ENCODE measurements at regions not wholly inside any gene's neighbourhood (a gene's known extent, or its start where the extent isn't known, plus 50 kb on each side); places are given as distances from the start of the nearest gene placed in this dataset.

DNA sequence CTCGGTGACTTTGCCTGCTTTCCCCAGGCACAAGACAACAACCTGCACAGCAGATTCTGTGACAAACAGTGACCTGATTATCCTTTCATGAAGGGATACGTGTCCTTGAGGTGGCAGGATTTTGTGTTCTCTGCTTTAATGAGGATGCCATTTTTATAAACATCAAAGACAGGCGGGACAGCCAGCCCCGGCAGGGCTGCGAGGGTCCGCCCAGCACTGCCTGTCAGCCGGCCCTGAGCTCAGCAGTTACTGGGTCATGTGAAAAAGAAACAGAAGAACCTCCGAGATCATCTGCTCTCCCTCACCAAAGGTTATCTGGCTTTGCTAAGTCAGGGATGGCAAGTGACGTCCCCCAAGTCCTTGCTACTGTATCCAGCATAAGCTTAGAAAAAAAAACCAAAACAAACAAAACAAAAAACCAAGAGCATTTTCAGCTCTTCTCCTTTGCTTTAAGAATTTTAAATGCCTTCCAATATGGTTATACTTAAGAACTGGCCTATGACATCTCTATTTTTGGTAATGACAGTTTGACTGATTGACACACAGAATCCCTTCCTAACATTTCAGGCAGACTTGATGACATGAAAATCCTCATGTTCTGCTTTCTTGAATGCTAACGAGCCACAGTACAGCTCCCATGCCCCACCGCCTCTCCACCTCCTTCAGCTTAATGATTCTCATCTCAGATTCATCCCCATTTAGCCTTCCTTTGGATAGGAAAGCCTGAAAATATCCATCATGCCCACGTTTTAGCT is 666.6 kb upstream of the ARGLU1 start:
- DNase-seq (ENCODE audit: extremely low read depth in 1 of 2, low read depth in 1 of 2), result no peak

DNA sequence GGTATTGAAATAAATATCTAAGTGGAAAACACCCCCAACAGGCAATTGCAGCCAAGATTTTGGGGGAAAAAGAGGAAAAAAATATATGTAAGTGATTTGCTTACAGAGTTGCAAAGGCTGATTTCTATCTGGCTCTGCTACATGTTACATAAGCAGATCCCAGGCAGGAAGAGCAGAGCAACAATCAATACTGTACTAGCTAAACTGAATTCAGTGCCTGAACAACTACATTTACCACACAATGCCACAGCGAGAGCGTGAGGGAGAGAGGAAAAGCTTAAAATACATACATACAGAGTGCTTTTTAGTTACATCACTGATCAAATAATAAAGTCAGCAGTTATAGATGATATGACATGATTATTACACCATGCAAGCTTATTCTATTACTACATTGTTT is 665.6 kb upstream of the ARGLU1 start:
- DNase-seq (ENCODE audit: extremely low read depth in 1 of 2, low read depth in 1 of 2), result no peak

DNA sequence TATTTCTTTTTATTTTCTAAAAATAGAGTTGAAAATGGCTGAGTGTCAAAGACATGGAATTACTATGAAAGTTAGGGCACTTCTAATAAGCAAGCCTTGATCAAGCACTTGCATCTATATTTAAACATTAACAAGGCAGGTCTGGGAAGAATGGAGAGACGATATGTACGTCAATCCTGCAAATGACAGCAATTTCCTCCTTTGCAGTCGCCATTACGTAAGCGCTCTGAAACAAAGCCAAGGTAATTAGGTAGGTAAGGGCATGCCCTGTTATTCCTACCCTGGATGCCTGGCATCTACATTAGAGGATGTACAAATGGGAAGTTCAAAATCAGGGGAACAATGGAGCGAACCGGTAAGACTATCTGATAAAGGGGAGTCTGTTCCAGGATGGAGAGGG is 664.0 kb upstream of the ARGLU1 start:
- no peak for DNase-seq (ENCODE audit: extremely low read depth in 1 of 2, low read depth in 1 of 2)

DNA sequence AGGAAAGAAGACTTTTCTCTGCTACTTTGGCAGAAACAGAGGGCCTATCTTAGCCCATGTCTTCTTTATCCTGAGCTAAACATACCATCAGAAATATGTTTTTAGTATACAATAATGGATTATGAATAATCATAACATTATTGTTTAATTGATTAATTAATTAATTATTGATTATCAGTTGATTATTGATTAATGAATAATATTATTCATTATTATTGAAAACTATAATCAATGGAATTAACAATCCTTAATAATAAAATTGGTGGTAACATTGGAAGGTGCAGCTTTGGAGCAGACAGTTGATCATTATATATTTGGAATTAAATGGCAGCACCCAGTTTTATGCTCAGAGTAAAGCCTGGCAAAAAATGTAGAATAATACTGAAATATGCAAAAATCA is 655.9 kb upstream of the ARGLU1 start:
- DNase-seq (ENCODE audit: extremely low read depth in 1 of 2, low read depth in 1 of 2), result no peak

DNA sequence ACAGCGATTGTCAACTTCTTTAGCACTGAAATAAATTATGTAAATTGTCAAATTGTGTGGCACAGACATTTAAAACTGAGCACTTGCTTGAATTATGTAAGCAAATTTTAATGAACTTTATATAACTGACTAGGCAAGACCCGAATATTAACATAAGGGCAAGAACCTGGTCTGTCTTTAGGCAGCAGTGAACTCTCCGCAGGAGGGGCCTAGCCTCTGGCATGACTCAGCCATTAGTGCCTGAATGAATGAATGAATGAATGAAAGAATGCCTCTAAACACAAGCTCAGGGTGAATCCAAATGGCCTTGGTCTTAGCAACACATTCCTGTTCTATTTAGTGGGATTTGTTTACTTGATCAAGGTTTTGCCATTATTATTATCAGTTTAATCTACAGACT is 654.7 kb upstream of the ARGLU1 start:
- DNase-seq (ENCODE audit: extremely low read depth in 1 of 2, low read depth in 1 of 2), result no peak

DNA sequence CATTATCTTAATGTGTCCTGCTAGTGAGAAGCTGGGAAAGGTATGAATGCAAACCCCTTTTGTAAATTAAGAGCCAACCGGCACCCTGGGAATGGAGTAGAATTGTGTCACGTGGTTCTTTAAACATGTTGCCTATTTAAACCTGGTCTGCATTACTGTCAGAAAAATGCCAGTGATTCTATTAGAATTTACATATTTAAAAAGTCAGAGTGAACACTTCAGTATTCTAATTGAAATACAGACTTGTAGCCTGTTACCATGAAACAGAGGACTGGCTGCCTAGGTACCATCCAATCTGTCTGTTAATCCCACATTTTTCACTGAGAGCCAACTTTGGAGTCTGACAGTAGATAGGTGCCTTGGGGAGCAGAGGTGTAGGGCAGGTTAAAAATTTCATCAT is 652.3 kb upstream of the ARGLU1 start:
- no peak for DNase-seq (ENCODE audit: extremely low read depth in 1 of 2, low read depth in 1 of 2)

DNA sequence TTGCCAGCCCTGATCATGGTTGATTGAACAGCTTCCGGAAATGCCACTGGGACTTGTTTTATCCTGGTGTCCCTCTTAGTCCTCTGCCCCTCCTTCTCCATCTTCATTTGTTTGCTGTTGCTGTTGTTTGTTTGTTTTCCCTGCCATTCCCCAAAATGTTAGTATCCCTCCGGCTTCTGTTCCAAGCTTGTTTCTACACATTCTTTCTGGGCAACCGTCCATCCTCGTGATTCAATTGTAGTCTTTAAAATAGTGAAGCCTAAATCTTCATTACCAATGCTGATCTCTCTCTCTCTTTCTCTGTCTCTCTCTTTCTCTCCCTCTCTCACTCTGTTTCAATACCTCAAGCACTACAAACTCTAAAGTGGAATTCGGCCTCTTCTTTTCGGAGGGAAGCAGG is 649.3 kb upstream of the ARGLU1 start:
- DNase-seq (ENCODE audit: extremely low read depth in 1 of 2, low read depth in 1 of 2), result no peak

DNA sequence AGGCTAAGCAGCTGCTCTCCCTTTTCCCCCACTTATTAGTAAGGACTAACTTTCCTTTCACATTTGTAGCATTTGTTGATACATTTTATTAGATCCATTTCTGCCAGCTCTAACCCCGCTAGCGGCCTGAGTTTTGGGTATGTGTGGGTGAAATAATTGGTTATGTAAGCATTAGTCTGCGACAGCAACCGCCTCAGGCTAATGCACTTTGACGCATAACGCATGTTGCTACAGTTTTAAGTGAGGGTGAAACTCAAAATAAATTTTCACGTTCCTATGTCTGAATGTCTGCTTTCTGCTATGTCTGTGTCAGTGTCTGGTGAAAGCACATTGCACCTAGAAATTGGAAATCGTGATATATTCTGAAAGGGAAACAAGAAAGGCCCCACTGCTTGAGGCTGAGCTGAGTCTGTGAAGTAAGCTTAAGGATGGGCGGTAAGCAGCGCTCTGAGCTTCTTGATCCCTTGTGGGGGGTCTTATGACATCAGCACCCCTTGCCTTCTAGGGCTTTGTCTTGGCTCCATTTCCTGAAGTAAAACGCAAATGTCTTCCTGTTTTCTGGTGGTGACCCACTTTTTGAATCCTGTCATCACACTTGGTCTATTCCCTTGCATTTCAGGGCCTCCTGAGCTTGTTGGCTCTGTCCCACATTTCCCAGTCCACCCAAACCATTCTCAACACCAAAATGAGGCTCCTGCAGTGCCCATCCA is 648.3 kb upstream of the ARGLU1 start:
- DNase-seq (ENCODE audit: extremely low read depth in 1 of 2, low read depth in 1 of 2), result no peak

DNA sequence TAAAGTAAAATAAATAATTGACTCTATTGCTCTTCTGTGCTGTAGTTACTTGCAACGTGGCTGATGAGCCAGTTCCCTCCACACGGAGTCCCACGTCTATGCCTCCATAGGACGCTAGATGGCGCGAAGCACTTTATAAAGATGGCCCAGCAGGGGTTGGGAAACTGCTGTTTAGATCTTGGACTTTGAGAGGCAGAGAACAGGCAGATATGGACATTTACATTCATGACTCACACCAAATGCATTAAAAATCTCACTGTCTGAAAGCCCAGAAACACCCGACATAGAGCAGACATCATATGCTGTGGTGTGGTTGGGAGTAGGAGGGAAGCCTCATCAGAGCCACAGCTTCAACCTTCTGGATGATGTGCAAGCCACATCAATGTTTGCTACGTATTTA is 643.1 kb upstream of the ARGLU1 start:
- DNase-seq (ENCODE audit: extremely low read depth in 1 of 2, low read depth in 1 of 2), result peak; percentile 6 to 19

DNA sequence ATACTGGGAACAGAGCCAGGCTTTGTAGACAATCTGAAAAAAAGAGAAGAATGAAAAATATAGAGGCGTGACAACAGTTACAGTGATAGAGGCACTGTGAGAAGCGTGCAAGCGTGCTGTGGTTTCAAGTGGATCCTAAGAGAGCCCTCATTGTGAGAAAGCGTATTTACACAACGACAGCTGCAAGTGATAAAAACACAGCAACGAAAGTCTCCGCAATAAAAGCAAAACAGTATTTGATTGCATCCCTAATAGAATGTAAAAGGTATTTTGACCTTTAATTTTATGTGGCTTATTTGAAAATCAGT is 642.7 kb upstream of the ARGLU1 start:
- no peak for DNase-seq (ENCODE audit: extremely low read depth in 1 of 2, low read depth in 1 of 2)

DNA sequence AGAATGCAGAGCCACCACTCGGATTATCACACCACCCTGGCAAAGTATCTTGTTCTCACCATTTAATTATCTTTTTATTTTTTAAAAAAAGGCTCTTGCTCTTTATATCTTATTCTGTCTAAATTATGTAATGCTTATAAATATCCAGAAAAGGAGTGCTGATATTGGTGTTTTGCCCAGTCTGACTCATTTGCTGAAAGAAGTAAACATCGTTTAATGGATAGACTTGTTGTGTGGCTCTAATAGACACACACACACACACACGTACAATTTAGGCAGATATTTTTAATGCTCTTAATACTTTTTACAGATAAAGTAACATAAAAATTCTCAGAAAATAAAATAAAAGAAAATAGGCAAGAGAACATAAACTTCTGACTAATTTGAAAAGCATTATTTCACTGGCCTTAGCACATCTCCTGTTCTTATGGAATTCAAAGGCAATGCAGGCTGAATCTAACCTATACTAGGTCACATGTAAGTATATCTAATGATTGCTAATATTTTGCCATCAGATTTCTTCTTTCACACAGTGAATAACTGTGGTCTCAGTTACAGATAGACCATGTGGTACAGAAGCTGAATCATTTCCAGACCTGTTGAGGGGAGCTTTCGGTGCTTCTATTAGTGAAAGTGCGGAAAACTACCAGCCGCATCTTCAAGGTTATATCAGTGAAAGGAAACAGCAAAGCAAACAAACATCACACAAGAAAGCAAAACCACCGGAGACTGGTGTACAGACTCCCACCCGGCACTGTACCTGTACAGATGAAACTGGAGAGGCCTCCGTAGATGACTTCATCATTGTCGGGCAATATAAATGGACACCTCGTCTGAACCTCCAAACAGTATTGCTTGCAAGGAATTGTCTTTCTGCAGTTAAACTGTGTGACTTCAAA is 642.1 kb upstream of the ARGLU1 start:
- DNase-seq (ENCODE audit: extremely low read depth in 1 of 2, low read depth in 1 of 2), result no peak

DNA sequence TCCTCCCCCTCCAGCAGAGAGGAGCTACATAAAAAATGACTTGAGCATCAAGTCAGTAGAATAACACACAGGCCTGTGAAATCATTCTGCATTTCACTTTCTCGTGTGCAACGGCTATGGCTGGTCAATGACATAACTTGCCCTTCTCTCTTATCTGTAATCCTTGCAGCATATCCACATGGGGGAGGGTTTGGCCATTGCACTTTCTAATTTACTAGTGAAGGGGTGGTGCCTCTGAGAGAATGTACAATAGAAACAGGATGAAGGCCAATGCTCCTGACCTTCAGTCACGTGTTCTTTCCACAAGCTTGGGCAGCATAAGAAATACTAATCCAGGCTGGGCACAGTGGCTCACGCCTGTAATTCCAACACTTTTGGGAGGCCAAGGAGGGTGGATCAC is 641.0 kb upstream of the ARGLU1 start:
- no peak for DNase-seq (ENCODE audit: extremely low read depth in 1 of 2, low read depth in 1 of 2)

DNA sequence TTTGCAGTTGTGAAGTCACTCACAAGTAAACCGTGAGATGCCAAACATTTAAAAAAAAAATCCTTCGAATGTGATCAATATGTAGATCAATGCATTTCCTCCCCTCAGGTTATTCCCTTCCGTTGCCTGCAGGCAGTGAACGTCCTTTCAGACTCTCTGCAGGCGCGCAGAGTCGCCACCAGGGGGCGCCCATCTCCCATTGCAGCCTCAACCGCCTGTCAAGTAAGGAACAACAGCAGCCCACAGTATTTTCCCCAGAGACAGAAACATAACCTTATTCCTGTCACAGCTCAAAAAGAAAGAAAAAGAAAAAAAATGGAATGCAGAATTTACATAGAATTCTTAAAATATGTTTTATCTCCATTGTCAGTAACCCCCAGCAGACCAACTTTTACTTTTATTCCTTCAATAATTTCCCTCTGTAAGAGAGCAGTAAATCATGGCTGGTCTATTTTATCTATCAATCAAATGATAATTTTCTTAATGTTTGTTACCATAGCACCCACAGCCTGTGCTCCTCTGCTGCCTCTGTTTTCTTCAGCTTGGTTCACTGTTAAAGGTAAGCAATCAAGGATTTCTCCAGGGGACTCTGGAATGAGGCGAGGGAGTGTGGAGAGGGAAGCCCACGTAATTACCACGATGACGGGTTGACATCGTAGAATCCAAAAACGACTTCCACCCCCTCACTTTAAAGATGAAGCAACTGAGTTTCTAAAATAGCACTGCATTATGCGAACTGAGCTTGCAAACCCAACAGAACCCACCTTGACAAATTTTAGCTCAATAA is 637.6 kb upstream of the ARGLU1 start:
- DNase-seq (ENCODE audit: extremely low read depth in 1 of 2, low read depth in 1 of 2), result peak; percentile 16 to 21

DNA sequence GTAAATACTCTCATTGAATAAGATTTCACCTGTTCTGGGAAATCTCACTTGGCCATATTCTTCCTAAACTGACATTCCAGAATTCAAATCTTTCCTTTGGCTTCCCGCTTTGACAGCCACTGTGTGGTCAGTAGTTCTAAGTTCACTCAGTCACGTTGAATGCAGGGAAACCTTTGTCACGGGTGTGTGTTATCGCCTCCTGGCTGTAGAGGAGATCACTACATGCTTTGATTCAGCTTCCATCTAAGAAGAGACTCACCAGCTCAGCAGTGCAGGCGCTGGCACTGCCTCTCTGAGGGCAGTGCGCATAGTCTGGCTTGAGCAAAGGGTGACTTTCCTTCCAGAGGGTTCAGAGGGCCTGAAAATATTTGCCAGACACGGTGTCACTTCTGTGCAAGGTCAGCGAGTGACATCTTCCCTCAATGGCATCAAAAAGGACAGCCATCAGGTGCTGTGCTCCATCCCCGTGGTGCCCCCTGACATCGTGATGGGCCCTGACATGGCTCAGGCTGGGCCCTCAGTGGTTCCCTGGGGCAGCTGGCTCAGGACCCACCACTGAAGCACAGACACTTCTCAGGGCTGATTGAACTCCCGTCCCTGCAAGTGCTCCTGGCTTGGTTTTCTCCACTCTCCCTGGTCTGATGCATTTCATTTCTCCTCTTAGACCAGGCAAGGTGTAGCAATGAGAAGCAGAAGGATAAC is 635.4 kb upstream of the ARGLU1 start:
- no peak for DNase-seq (ENCODE audit: extremely low read depth in 1 of 2, low read depth in 1 of 2)

DNA sequence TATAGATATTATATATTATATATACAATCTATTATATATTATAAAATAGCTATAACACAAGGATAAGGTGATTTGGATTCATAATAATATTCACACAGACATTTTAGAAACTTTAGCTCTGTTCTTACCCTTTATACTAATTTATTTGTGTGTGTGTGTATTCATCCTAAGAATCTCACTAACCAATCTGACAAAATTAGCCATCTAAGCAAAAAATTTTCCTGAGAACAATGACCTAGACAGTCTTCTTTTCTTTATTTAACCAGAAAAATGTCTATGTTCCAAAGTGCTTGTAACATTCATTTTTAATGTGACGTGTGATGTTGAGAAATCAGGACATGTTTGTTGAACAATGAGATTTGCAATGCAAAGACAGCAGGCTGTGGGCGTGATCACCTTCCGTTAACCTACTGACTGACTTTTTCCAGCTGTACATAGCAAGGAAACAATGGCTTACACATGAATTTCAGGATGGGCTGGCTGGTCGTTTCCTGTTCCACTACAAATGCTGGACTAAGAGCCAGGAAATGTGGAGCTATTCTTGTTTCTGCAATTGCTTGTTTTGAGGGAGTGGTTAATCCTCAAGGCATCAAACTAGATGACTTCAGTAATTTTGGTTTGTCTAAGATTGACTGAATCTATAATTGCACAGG is 634.6 kb upstream of the ARGLU1 start:
- no peak for DNase-seq (ENCODE audit: extremely low read depth in 1 of 2, low read depth in 1 of 2)

DNA sequence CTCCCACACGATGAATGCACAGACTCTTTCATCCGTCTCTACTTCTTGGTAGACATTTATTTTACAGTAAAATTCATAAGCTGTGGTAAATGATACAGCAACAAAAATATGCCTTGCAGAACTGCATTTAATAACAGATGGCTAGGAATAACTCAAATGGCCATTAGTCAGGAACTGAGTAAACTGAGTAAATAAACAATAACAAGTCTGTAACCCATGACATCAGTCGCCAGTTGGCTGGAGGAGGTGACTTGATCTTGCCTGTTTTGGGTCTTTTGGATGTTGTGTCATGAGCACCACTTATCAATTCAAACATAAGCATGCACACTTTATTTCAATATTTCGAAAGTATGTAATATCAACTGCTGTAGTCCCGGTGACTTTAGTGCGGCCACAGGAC is 632.6 kb upstream of the ARGLU1 start:
- no peak for DNase-seq (ENCODE audit: extremely low read depth in 1 of 2, low read depth in 1 of 2)

DNA sequence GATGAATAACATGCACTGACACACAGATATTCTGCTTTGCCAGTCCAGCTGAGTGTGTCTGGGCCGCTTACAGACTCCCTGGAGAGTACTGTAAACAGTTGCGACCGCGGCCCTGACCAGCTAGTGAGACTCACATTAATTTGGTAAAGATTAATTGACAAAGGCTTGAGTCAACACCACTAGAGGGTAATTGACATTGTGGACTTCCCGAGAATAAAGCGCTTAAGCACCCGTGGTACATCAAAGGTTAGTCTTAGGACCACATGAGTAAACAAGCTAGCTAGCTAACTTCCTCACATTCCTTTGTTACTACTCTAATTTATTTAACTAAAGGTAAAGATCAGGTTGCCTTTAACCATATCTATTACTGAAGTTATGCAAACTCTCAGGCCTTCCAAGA is 624.4 kb upstream of the ARGLU1 start:
- DNase-seq (ENCODE audit: extremely low read depth in 1 of 2, low read depth in 1 of 2), result no peak

DNA sequence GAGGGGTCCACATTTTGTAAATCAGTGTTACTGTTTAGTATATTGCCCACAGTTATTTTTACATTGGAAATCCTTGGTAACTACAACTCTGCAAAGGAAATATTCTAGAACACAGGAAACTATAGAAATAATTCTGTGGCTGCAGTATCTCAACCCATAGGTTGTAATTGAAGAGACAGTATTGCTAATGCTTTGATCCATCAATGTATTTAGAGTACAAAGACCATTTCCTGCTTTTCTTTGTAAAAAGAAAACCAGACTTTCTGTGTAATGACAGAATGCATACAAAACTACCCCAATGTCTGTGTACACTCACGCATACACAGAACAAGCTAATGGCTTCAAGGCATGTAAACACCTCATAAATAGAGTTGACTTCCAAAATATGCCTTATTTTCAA is 622.1 kb upstream of the ARGLU1 start:
- DNase-seq (ENCODE audit: extremely low read depth in 1 of 2, low read depth in 1 of 2), result no peak

DNA sequence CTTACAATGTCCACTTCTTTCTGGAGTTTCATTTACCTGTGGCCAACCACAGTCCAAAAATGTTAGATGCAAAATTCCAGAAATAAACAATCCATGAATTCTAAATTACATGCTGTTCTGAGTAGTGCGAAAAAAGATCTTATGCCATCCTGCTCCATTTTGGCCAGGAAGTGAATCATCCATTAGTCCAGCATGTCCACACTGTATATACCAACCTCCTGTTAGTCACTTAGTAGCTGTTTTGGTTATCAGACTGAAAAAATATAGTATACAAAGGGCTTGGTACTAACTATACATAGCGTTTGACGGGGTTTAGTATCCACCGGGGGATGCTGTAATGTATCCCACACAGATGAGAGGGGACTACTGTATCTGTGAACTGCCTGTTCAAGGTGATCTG is 618.0 kb upstream of the ARGLU1 start:
- no peak for DNase-seq (ENCODE audit: extremely low read depth in 1 of 2, low read depth in 1 of 2)
